Breast epithelium (tissue), 3 donors: ENCODE measurements at regions not wholly inside any gene's neighbourhood (a gene's known extent, or its start where the extent isn't known, plus 50 kb on each side); places are given as distances from the start of the nearest gene placed in this dataset.

ENCODE experiments used
- POLR2A ChIP-seq: fragments of 450-650 bp; IDR thresholded peaks from one replicate; pipeline ENCODE4 v1.6.1; 2016; ENCODE audit warnings: antibody characterized with exemption, mild to moderate bottlenecking, moderate library complexity
- POLR2AphosphoS5 ChIP-seq, 3 donors: sonication (generic); formaldehyde crosslinking; IDR thresholded peaks; one replicate each; pipeline ENCODE4 v1.6.1; 2017; ENCODE audit warnings: antibody characterized with exemption in 3 of 3
- TF ChIP-seq, protein P1 (sequence below), 3 donors: fragments of 450-650 bp; IDR thresholded peaks; one replicate each; pipeline ENCODE4 v1.5.1; 2016 to 2017; ENCODE audit warnings: antibody characterized with exemption in 3 of 3, mild to moderate bottlenecking in 3 of 3, moderate library complexity in 3 of 3

DNA sequence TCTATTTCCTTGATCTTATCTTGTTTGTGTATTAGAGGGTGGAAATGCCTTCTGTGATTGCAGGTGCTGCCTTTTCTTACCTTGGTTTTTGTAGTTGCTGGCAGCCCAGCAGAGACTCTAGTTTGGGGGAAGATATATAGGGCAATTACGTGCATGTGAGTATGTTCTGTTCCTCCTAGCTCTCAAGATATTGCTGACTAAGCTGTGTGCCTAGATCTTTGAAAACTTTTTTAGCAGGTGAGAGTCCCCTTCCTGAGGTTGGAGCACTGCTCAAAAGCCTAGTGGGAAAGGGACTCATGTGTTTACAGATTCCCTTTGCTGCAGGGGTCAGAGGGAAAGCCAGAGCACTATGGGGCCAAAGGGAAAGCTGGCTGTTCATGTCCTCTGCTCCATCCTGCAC, 136.1 kb downstream of the VSIG4 start:
- TF ChIP-seq POLR2AphosphoS5 (IDR thresholded peaks at IDR 0.05) (no peak), POLR2A (no peak)
- TF ChIP-seq, protein P1, sequence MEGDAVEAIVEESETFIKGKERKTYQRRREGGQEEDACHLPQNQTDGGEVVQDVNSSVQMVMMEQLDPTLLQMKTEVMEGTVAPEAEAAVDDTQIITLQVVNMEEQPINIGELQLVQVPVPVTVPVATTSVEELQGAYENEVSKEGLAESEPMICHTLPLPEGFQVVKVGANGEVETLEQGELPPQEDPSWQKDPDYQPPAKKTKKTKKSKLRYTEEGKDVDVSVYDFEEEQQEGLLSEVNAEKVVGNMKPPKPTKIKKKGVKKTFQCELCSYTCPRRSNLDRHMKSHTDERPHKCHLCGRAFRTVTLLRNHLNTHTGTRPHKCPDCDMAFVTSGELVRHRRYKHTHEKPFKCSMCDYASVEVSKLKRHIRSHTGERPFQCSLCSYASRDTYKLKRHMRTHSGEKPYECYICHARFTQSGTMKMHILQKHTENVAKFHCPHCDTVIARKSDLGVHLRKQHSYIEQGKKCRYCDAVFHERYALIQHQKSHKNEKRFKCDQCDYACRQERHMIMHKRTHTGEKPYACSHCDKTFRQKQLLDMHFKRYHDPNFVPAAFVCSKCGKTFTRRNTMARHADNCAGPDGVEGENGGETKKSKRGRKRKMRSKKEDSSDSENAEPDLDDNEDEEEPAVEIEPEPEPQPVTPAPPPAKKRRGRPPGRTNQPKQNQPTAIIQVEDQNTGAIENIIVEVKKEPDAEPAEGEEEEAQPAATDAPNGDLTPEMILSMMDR (IDR thresholded peaks at IDR 0.05): no peak
